Urothelium cell line (cell line): ENCODE measurements at regions not wholly inside any gene's neighbourhood (a gene's known extent, or its start where the extent isn't known, plus 50 kb on each side); places are given as distances from the start of the nearest gene placed in this dataset.
"Not testable (repeated sequence)": the region's sequence is repeated elsewhere in the genome, so short reads cannot be mapped to it uniquely, and the experiment has no call there.

Source experiments
- DNase-seq: peaks from one replicate; pipeline ENCODE4 v3.0.0; 2011; ENCODE audit warnings: low spot score, mixed read lengths
- FAIRE-seq: peaks from 2 replicates; lab custom pipeline; 2011; peaks lifted over from hg19 to GRCh38; lab: Jason Lieb, UNC

GRCh38 chr11:81237139-81237538 is 1496.5 kb downstream of the FAM181B start:
- FAIRE-seq = no peak
- peak; percentile 25 for DNase-seq

GRCh38 chr11:81227409-81227808 is 1506.3 kb downstream of the FAM181B start:
- not testable (repeated sequence) for FAIRE-seq, DNase-seq

GRCh38 chr11:81224396-81224795 is 1509.3 kb downstream of the FAM181B start:
- no peak for FAIRE-seq
- DNase-seq = no peak

GRCh38 chr11:81222491-81222890 is 1511.2 kb downstream of the FAM181B start:
- DNase-seq (no peak), FAIRE-seq (no peak)

GRCh38 chr11:81220146-81220895 is 1513.3 kb downstream of the FAM181B start:
- peak; percentile 9 for DNase-seq
- FAIRE-seq = no peak

GRCh38 chr11:81219661-81220060 is 1514.0 kb downstream of the FAM181B start:
- FAIRE-seq = no peak
- peak; percentile 23 for DNase-seq

GRCh38 chr11:81218440-81218839 is 1515.2 kb downstream of the FAM181B start:
- DNase-seq (no peak), FAIRE-seq (no peak)

- DNase-seq = no peak
- no peak for FAIRE-seq
Observed at GRCh38 chr11:81211050-81211449, 1522.6 kb downstream of the FAM181B start.

GRCh38 chr11:81207421-81208054 is 1526.1 kb downstream of the FAM181B start:
- FAIRE-seq = no peak

GRCh38 chr11:81203876-81204275 is 1529.8 kb downstream of the FAM181B start:
- FAIRE-seq (no peak), DNase-seq (no peak)

More at GRCh38 chr11:81207421-81208054, 1526.1 kb downstream of the FAM181B start:
- DNase-seq = no peak

- DNase-seq = no peak
- FAIRE-seq = no peak
Observed at GRCh38 chr11:81197396-81197795, 1536.3 kb downstream of the FAM181B start.

- no peak for DNase-seq
- FAIRE-seq = no peak
Observed at GRCh38 chr11:81192516-81192915, 1541.1 kb downstream of the FAM181B start.

GRCh38 chr11:81190546-81190945 is 1543.1 kb downstream of the FAM181B start:
- no peak for FAIRE-seq
- no peak for DNase-seq

GRCh38 chr11:81187033-81187432 is 1546.6 kb downstream of the FAM181B start:
- not testable (repeated sequence) for FAIRE-seq, DNase-seq

GRCh38 chr11:81174646-81175330 is 1558.9 kb downstream of the FAM181B start:
- FAIRE-seq (no peak), DNase-seq (no peak)

- FAIRE-seq = no peak
Observed at GRCh38 chr11:81165164-81165563, 1568.5 kb downstream of the FAM181B start.

GRCh38 chr11:81159900-81160299 is 1573.8 kb downstream of the FAM181B start:
- DNase-seq (no peak), FAIRE-seq (no peak)

More at GRCh38 chr11:81165164-81165563, 1568.5 kb downstream of the FAM181B start:
- no peak for DNase-seq

- FAIRE-seq (no peak), DNase-seq (no peak)
Observed at GRCh38 chr11:81135570-81135969, 1598.1 kb downstream of the FAM181B start.

- FAIRE-seq = no peak
- DNase-seq = no peak
Observed at GRCh38 chr11:81129618-81130017, 1604.0 kb downstream of the FAM181B start.

GRCh38 chr11:81112718-81113117 is 1620.9 kb downstream of the FAM181B start:
- no peak for DNase-seq
- FAIRE-seq = no peak

- no peak for FAIRE-seq
Observed at GRCh38 chr11:81104051-81104450, 1629.6 kb downstream of the FAM181B start.

GRCh38 chr11:81098471-81098870 is 1635.2 kb downstream of the FAM181B start:
- FAIRE-seq = no peak

More at GRCh38 chr11:81104051-81104450, 1629.6 kb downstream of the FAM181B start:
- DNase-seq = no peak

More at GRCh38 chr11:81098471-81098870, 1635.2 kb downstream of the FAM181B start:
- DNase-seq = no peak
